Non-pigmented ciliary epithelial cell (primary cell): ENCODE measurements at regions not wholly inside any gene's neighbourhood (a gene's known extent, or its start where the extent isn't known, plus 50 kb on each side); places are given as distances from the start of the nearest gene placed in this dataset.
"Not testable (repeated sequence)": the region's sequence is repeated elsewhere in the genome, so short reads cannot be mapped to it uniquely, and the experiment has no call there.

ENCODE experiments used
- DNase-seq: peaks from one replicate; pipeline ENCODE4 v3.0.0-alpha.2; 2010; ENCODE audit warnings: low read depth

DNA sequence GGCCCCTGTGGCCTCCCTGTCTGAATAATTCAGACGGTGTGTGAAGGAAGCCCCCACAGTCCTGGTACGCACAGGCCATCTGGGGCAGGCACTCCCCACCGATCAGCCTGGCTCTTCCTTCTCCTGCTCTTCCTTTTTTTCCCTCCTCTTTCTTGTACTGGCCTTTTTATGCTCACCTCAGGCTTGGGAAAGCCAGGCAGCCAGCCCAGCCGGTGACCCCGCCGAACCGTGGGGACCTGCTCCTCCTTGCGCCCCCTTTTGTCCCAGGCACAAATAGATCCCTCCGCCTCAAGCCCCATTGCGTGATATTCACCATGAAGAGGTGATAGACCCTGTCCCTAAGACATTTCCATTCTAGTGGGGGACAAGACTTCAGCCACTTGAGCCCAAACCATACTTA lies 80.2 kb upstream of the BRD7 start:
- no peak for DNase-seq

DNA sequence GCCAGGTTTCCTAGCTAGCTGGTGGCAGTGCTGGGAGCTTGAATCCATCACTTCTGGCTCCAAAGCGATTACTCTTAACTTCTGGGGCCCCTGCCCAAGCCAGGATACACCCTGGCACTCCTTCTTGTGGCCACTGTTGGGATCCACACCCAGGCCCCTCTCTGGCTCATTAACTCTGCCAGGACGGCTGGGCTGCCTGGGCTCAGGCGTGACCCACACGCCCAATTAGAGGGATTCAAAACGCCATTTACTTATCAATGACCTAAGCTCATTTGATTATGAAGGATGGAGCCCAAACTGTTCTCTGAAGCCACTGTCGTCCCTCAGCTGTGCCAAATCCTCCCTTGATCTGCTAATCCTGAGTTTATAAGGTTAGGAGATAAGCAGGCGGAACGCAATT lies 79.7 kb upstream of the BRD7 start:
- no peak for DNase-seq

DNA sequence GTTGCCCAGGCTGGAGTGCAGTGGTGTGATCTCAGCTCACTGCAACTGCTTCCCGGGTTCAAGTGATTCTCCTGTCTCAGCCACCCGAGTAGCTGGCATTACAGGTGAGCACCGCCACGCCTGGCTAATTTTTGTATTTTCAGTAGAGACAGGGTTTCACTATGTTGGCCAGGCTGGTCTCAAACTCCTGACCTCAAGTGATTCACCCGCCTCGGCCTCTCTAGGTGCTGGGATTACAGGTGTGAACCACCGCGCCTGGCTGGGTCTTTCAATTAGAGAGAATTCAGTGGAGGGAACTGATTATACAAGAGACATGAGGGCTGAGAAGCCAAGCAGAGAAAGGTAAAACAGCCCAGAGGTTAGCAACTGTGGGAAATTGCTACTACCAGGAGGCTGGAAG lies 78.6 kb upstream of the BRD7 start:
- DNase-seq: not testable (repeated sequence)

- no peak for DNase-seq
Measured at GRCh38 chr16:50446861-50447260, 78.1 kb upstream of the BRD7 start.

DNA sequence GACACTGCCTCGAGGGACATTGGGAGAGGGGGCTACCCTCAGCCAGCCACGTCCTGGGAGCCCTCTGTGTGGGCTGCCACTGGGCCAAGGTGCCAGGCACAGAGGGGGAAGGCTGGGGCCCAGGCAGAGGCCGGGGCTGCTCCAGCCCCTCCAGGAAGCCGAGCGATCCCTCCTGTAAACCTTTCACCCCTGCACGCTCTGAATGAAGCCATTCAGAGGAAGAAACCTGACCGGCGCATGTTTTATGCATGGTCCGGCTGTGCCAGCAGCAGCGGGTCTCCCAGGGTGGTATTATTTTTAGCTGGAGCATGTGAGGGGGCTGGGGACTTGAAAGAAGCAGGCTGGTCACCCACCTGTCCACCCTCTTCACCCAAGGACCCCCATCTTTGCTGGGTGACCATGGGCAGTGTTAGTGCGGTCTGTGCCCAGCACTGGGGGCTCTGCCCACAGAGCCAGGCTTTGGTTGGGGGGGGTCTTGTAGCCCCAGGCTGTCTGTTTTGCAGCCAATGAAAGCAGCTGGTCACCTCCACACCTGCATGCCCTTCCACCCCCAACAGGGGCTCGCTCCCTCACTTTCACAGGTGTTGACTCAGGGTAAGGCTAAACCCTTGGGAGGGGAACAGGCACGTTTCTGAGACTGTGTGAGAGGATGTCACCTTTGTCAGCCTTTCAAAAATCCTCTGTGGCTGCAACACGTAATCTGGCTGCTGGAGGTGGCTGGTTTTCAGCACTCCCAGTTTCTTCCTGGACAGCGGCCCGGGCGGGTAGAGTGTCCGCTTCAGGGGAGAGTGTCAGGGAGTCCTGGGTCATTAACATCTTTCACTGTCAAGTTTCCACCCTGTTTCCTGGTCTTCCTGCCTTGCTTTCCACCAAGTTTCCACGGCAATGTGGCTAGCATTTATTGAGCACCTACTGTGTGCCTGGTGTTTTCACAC lies 77.1 kb upstream of the BRD7 start:
- no peak for DNase-seq

GRCh38 chr16:50444526-50444925 lies 75.7 kb upstream of the BRD7 start:
- DNase-seq: no peak

GRCh38 chr16:50442221-50442620 lies 73.4 kb upstream of the BRD7 start:
- no peak for DNase-seq

- DNase-seq: no peak
Measured at GRCh38 chr16:50441486-50442157, 72.8 kb upstream of the BRD7 start.

DNA sequence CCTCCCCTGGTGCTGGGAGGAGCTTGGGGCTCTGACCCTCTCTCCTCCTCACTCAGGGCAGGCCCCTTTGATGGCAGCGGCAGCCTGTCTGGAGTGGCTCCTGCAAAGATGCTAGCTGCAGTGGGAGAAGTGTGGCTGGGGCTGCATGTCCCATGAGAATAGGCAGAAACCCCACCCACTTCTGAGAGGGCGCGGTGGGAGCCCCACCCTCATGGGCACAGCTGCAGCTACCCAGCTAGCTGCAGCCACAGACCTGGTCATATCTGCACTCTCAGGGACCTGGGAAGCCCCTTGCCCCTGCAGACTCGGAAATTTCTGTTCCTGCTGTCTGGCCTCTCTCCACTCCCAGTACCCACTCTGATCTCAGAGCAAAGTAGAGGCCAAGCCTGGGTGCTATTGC lies 72.2 kb upstream of the BRD7 start:
- no peak for DNase-seq

- no peak for DNase-seq
Measured at GRCh38 chr16:50440531-50440930, 71.7 kb upstream of the BRD7 start.

DNA sequence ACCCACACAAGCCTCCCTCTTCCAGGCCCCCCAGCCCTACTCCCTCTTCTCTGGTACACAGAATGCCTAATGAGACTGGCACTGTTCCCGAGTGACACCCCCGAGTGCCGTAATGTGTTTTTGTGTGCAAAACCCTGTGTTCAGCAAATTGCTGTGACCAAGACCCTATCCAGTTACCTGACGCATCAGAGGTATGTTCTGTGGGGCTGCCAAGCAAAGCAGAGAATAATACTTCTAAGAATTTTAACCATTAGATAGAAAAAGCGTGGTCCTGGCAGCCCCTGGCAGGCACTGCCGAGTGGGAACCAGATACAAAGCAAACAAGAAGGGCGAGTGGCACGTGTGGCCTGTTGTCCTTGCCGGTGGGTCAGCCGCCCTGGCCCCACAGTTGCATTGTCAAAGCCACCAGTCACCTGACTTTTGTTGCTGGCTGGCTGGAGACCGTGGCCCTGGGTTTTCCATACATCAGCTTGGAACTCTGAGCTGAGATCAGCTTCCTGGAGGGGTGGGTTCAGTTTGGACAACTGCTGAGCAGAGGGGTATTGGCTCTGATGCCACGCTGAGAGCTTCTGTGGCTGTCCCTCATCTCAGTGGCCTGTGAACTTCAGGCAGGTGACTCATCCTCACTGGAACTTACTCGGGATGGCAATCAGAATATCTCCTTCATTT lies 69.1 kb upstream of the BRD7 start:
- DNase-seq: no peak

DNA sequence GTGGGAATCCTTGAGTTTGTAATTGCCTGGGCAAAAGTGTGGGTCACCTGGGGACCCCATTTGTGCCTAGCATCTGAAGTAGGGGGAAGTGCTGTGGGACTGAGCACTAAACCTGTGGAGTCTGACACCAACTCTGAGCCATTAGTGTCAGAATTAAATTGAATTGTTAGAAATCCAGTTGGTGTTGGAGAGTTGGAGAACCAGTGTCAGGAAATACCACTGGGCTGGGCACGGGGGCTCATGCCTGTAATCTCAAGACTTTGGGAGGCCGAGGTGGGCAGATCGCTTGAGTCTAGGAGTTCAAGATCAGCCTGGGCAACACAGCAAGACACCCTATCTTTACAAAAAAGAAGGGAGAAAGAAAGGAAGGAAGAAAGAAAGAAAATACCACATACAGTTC lies 67.5 kb upstream of the BRD7 start:
- DNase-seq: no peak

DNA sequence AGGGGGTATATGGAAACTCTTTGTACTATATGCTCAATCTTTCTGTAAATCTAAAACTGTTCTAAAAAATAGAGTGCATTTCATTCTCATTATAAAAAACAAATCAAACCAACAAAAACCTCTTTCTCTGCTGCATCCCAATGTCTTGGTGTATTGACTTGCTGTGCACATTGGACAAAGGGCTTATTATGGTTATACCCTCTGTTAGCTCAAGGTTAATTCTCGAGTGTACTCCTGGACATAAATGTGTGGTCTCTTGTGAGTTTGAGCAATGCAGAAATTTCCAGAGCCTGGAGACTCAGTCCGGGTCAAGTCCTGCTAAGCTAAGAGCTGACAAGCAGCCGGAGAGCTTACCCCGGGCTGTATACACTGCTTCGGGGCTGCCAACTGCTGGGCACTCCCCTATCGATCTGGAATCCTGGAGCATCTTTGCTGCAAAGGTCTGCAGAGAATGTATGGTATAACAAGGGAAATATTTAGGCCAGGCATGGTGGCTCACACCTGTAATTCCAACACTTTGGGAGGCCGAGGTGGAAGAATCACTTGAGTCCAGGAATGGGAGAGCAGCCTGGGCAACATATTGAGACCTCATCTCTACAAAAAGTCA lies 66.2 kb upstream of the BRD7 start:
- DNase-seq: no peak

GRCh38 chr16:50430076-50430475 lies 61.3 kb upstream of the BRD7 start:
- DNase-seq: no peak

DNA sequence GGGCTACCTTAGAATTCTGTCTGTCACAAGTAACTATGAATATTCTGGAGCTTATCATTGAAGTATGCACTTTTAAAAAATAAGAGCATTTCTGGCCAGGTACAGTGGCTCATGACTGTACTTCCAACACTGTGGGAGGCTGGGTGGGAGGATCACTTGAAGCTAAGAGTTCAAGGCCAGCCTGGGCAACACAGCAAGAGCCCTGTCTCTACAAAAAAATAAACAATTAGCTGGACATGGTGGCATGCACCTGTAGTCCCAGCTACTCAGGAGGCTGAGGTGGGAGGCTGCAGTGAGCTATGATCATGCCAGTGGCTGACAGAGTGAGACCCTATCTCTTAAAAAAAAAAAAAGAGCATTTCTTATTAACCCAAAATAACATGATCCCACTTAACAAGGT lies 60.0 kb upstream of the BRD7 start:
- DNase-seq: no peak

- no peak for DNase-seq
Measured at GRCh38 chr16:50428116-50428515, 59.3 kb upstream of the BRD7 start.

DNA sequence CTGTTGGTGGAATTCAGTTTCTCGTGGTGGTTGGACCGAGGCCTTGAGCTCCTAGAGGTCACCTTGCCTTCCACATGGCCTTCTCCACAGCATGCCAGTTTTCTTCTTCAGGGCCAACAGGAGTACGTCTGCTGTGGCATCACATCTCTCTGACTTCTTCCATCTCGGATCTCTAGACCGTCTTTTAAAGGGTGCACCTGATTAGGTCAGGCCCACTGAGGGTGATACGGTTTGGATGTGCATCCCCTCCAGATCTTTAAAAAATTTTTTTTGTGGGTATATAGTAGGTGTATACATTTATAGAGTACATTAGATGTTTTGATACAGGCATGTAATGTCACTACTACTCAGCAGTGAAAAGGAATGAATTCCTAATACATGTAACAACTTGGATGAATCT lies 58.3 kb upstream of the BRD7 start:
- no peak for DNase-seq

- no peak for DNase-seq
Measured at GRCh38 chr16:50425648-50426047, 56.9 kb upstream of the BRD7 start.

GRCh38 chr16:50425044-50425443 lies 56.3 kb upstream of the BRD7 start:
- DNase-seq: no peak

DNA sequence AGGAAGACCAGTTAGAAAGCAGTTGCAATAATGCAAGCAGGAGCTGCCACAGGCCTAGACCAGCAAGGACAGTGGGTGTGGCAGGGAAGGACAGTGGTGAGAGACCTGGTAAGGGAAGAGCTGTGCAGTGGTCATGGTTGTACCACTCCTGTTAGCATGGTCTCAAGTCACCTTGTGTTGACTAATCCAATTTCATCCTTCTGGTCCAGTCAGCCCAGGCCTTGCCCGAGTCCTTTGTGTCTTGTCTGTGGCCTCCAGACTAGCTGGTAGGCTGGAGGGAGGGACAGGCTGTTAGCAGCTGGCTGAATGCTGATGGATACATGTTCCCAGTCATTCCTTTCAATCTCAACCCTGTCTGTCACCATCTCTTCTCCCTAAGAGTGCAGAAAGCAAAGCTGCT lies 54.1 kb upstream of the BRD7 start:
- no peak for DNase-seq

DNA sequence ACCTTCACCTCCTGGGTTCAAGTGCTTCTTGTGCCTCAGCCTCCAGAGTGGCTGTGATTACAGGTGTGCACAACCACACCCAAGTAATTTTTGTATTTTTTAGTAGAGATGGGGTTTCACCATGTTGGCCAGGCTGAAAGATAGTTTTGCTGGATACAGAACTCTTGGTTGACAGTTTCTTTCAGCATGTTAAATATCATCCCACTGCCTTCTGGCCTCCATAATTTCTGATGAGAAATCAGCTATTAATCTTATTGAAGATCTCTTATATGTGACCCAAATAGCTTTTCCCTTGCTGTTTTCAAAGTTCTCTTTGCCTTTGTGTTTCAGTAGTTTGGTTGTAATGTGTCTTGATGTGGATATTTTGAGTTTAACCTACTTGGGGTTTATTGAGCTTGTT lies 50.3 kb upstream of the BRD7 start:
- DNase-seq: no peak
